GM19455 (cell line): ENCODE measurements at regions not wholly inside any gene's neighbourhood (a gene's known extent, or its start where the extent isn't known, plus 50 kb on each side); places are given as distances from the start of the nearest gene placed in this dataset.
"Not testable (repeated sequence)": the region's sequence is repeated elsewhere in the genome, so short reads cannot be mapped to it uniquely, and the experiment has no call there.

Experiments
- ATAC-seq: cut with Tn5 transposase; IDR thresholded peaks from one replicate; pipeline ENCODE4 v1.9.1; 2021; ENCODE audit not compliant: unreplicated experiment

- ATAC-seq: no peak
These were observed 161.0 kb upstream of the CIBAR2 start for GRCh38 chr16:85273293-85273692.

GRCh38 chr16:85274501-85274900, 162.2 kb upstream of the CIBAR2 start:
- no peak for ATAC-seq

GRCh38 chr16:85274924-85275323, 162.7 kb upstream of the CIBAR2 start:
- no peak for ATAC-seq

- ATAC-seq: no peak
These were observed 163.4 kb upstream of the CIBAR2 start for GRCh38 chr16:85275533-85276249.

GRCh38 chr16:85276258-85276657, 164.0 kb upstream of the CIBAR2 start:
- ATAC-seq: no peak

GRCh38 chr16:85276721-85277120, 164.4 kb upstream of the CIBAR2 start:
- no peak for ATAC-seq

GRCh38 chr16:85278839-85279238, 166.6 kb upstream of the CIBAR2 start:
- ATAC-seq: no peak

- ATAC-seq: no peak
These were observed 167.1 kb upstream of the CIBAR2 start for GRCh38 chr16:85279402-85279801.

GRCh38 chr16:85279825-85280545, 167.7 kb upstream of the CIBAR2 start:
- no peak for ATAC-seq

GRCh38 chr16:85281181-85281580, 168.9 kb upstream of the CIBAR2 start:
- no peak for ATAC-seq

- ATAC-seq: no peak
These were observed 170.6 kb upstream of the CIBAR2 start for GRCh38 chr16:85282842-85283241.

- ATAC-seq: no peak
These were observed 171.2 kb upstream of the CIBAR2 start for GRCh38 chr16:85283305-85284050.

- ATAC-seq: no peak
These were observed 172.0 kb upstream of the CIBAR2 start for GRCh38 chr16:85284141-85284817.

- ATAC-seq: no peak
These were observed 173.4 kb upstream of the CIBAR2 start for GRCh38 chr16:85285681-85286065.

GRCh38 chr16:85286066-85286831, 174.0 kb upstream of the CIBAR2 start:
- no peak for ATAC-seq

- no peak for ATAC-seq
These were observed 174.9 kb upstream of the CIBAR2 start for GRCh38 chr16:85286951-85287814.

- ATAC-seq: not testable (repeated sequence)
These were observed 175.5 kb upstream of the CIBAR2 start for GRCh38 chr16:85287815-85288109.

- ATAC-seq: no peak
These were observed 176.1 kb upstream of the CIBAR2 start for GRCh38 chr16:85288341-85288868.

- no peak for ATAC-seq
These were observed 176.8 kb upstream of the CIBAR2 start for GRCh38 chr16:85288869-85289660.
